HG03097 (cell line): ENCODE measurements at regions not wholly inside any gene's neighbourhood (a gene's known extent, or its start where the extent isn't known, plus 50 kb on each side); places are given as distances from the start of the nearest gene placed in this dataset.
A peak's percentile ranks its signal among the peaks of the same experiment; 100 is the strongest.

Source experiments
- ATAC-seq: cut with Tn5 transposase; IDR thresholded peaks from one replicate; pipeline ENCODE4 v1.9.1; 2021; ENCODE audit not compliant: unreplicated experiment, low FRiP score

- ATAC-seq, result no peak
Observed at GRCh38 chr15:70509282-70509662, 254.1 kb downstream of the UACA start.

GRCh38 chr15:70508561-70509281 lies 254.6 kb downstream of the UACA start:
- ATAC-seq, result no peak

DNA sequence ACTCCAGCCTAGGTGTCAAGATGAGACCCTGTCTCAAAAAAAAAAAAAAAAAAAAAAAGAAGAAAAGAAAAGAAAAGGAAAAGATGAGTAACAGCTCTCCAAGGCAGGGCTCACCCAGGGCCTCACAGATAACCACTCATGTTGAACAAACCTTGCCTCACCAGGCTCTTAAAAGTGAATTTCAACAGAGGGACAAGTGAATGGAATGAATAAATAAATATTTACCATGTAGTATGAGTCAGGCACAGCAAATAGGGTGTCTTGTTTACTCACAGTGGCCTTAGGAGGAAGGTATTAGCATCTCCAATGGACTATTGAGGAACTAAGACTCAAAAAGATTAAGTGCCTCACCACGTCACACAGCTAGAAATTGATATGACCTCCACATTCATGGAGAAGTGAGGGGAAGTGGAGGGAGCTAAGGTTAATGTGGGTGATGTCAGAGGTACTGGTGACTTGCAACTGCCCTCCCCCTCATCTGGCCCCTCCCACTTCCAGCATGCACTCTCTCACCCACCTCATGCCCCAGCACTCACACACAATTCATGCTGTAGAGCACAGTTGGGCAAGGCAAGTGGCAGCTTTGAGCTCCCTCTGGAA lies 255.5 kb downstream of the UACA start:
- ATAC-seq, result no peak

DNA sequence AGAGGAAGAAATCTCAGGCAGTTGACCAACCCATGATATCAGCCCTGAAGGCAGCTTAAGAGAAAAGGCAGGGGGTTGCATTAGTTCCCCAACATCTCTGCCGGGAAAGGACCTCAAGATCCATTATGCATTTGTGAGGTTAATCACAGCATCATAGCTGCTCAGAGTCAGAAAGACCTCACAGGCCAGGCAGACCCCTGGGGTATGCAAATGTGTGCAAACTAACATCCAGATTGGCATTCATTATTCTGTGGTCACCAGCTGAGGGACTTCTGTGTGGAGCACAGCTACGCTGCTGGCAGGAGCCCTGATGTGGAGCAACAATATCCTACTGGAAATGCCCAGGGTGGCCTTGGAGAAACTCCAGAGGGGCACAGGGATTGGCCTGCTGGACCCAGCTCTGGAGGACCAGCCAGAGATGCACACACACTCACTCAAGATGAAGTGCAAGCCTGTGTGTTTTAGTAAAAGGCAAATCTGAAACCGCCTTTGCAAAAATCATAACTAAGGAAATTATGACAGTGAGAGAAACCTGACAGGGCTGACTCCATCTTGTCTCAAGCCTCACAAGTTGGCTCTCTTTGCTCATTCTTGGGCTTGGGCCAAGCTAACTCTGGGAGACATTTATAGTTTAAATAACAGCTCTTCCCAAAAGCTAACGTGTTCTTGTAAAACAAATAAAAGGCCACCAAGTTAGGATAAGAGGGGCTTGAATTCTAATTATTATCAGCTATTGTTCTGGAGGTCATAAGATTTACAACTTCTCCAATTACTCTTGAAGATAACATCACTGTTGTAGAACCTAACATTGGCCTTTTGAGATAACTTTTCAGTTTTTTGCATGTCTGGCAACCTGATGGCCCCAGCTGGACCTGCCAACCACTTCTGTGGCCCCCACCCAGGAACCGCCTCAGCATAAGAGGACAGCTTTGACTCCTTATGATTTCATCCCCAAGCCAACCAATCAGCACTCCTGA lies 257.1 kb downstream of the UACA start:
- ATAC-seq, result no peak

- no peak for ATAC-seq
Observed at GRCh38 chr15:70505411-70505919, 257.9 kb downstream of the UACA start.

GRCh38 chr15:70504988-70505387 lies 258.4 kb downstream of the UACA start:
- ATAC-seq, result no peak

GRCh38 chr15:70504299-70504951 lies 258.9 kb downstream of the UACA start:
- peak; percentile 46 for ATAC-seq

GRCh38 chr15:70503798-70504298 lies 259.5 kb downstream of the UACA start:
- no peak for ATAC-seq

GRCh38 chr15:70503073-70503745 lies 260.1 kb downstream of the UACA start:
- ATAC-seq, result no peak

DNA sequence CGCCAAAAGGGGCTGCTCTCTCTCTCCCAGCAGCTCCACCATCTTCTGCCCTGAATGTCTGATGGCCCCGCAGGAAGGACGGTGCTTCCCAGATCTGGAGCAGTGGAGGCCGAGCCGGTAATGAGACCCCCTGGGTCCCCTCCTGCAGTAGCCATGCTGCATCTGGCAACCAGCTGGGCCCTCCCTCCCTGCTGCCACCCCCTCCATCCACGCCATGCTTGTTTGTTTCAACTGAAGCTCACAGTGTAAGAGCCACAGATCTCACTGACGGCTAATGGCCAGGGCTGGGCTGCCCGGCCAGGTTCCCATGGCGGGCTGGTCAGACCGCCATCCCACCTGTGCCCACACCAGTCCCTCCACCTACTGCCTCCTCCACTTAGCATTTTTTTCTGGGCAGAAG lies 260.8 kb downstream of the UACA start:
- ATAC-seq, result no peak

GRCh38 chr15:70501849-70502248 lies 261.5 kb downstream of the UACA start:
- ATAC-seq, result no peak

DNA sequence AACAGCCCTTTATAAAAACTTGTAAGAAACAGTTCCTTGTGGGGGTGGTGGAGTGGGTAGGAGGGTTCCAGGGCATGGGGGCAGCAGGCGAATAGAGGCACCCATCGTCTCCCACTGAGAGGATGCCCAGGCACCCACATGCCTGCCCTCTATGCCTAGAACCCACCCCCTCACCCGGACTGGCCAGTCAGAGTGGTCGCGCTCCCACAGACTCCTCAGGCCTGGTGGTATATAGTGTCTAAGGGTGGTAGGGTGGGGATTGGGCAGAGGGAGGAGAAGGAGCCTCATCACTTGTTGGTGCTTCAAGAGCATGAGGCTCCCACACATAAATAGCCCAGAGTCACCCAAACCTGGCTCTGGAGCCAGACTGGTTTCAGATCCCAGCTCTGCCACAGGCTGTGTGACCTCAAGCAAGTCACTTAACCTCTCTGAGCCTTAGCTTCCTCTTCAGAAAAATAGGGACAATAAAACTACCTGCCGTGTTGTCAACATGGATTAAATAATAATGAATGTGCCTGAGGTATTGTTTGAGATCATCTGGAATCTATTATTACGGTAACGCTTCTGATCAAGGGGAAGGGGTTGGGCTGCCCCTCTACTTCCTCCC lies 262.1 kb downstream of the UACA start:
- ATAC-seq, result no peak

GRCh38 chr15:70499791-70500190 lies 263.6 kb downstream of the UACA start:
- ATAC-seq, result no peak

DNA sequence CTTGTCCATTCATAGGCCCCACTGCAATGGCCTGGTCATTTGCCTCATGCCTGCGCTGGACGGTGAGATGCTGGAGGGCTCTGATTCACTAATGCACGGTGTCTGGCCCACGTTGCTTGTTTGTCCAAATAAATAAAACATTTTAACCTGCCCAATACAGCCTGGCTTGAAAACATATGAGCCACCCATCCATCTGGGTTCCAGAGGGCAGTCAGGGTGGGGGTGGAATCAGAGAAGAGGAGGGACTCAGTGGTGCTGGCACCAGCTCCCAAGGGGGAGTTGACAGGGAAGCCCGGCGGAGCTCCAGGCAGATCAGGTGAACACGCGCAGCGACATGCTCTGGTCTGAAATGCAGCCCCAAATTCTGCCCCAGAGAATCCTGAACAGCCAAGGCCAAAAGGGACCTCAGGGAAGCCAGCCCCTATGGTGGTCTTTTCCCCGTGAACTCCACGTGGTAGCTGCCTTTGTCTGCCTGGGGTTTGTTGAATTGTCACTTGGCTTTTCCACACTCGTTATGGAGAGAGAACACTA lies 265.2 kb downstream of the UACA start:
- ATAC-seq, result no peak

- ATAC-seq, result no peak
Observed at GRCh38 chr15:70497661-70498060, 265.7 kb downstream of the UACA start.

GRCh38 chr15:70495991-70496599 lies 267.3 kb downstream of the UACA start:
- ATAC-seq, result no peak

- no peak for ATAC-seq
Observed at GRCh38 chr15:70494852-70495571, 268.3 kb downstream of the UACA start.

DNA sequence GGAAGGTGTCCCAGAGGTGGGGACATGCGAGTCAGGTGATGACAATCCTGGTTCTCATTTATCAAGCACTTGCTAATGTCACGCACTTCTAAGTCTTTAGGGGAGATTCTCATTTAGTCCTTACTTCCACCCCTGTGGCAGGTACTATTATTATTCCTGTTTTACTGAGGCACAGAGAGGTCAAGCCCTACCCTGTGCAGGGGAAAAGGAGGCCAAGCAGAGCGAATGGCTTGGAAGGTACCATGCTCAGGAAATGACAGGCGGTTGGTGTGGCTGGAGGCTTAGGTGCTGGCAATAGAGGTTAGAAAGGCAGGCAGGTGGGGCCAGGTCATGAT lies 268.9 kb downstream of the UACA start:
- no peak for ATAC-seq
